Smooth muscle cell (in vitro differentiated cells): ENCODE measurements at regions not wholly inside any gene's neighbourhood (a gene's known extent, or its start where the extent isn't known, plus 50 kb on each side); places are given as distances from the start of the nearest gene placed in this dataset.

Source experiments
- DNase-seq: peaks from one replicate; lab custom pipeline; 2025; ENCODE audit not compliant: unreplicated experiment; lab: John Stamatoyannopoulos, UW
- H2AFZ ChIP-seq: fragments of 200-600 bp; sonication (generic); 2 replicates; pipeline ENCODE4 v1.6.0; 2016; ENCODE audit warnings: antibody characterized with exemption, low read depth, mild to moderate bottlenecking
- H3F3A ChIP-seq: fragments of 200-600 bp; sonication (generic); 2 replicates; pipeline ENCODE4 v1.6.0; 2017; ENCODE audit warnings: antibody characterized with exemption, low read depth
- H3K27ac ChIP-seq: fragments of 200-600 bp; sonication (generic); 2 replicates; pipeline ENCODE4 v1.5.1; 2016; ENCODE audit warnings: low read depth, mild to moderate bottlenecking
- H3K27me3 ChIP-seq: fragments of 200-600 bp; sonication (generic); 2 replicates; pipeline ENCODE4 v1.6.1; 2016; ENCODE audit warnings: low read depth, mild to moderate bottlenecking
- H3K36me3 ChIP-seq: fragments of 200-600 bp; sonication (generic); 2 replicates; pipeline ENCODE4 v1.5.1; 2016; ENCODE audit warnings: low read depth
- H3K4me1 ChIP-seq: fragments of 200-600 bp; sonication (generic); 2 replicates; pipeline ENCODE4 v1.5.1; 2016; ENCODE audit warnings: low read depth
- H3K4me2 ChIP-seq: fragments of 200-600 bp; sonication (generic); 2 replicates; pipeline ENCODE4 v1.6.0; 2016; ENCODE audit warnings: mild to moderate bottlenecking
- H3K4me3 ChIP-seq: fragments of 200-600 bp; sonication (generic); 2 replicates; pipeline ENCODE4 v1.5.1; 2016; ENCODE audit warnings: mild to moderate bottlenecking
- H3K79me2 ChIP-seq: fragments of 200-600 bp; sonication (generic); 2 replicates; pipeline ENCODE4 v1.6.0; 2016; ENCODE audit warnings: low read depth, mild to moderate bottlenecking
- H3K9ac ChIP-seq: fragments of 200-600 bp; sonication (generic); 2 replicates; pipeline ENCODE4 v1.6.0; 2016; ENCODE audit warnings: low read depth
- H3K9me3 ChIP-seq: fragments of 200-600 bp; sonication (generic); replicated peaks from 2 replicates; pipeline ENCODE4 v1.5.1; 2016; ENCODE audit warnings: low read depth
- H4K20me1 ChIP-seq: fragments of 200-600 bp; sonication (generic); 2 replicates; pipeline ENCODE4 v1.6.0; 2016; ENCODE audit warnings: low read depth
- WGBS: methylation state at CpG from one replicate; pipeline ENCODE4 v1.1.7; 2016; ENCODE audit warnings: low lambda C conversion rate; 5-methylcytosine and 5-hydroxymethylcytosine counted together
- TF ChIP-seq, protein P1 (sequence below): fragments of 200-600 bp; sonication (generic); IDR thresholded peaks from 2 replicates; pipeline ENCODE4 v1.5.1; 2017; ENCODE audit warnings: borderline replicate concordance, mild to moderate bottlenecking, antibody characterized with exemption; ENCODE audit not compliant: insufficient read depth, poor library complexity, severe bottlenecking

- H2AFZ ChIP-seq, result peak overlapping the region; percentile 57
- 42% methylated on average over 1 of the region's 1 CpG for WGBS
These were observed 163.2 kb upstream of the KLF7 start for GRCh38 chr2:207328944-207329386.

DNA sequence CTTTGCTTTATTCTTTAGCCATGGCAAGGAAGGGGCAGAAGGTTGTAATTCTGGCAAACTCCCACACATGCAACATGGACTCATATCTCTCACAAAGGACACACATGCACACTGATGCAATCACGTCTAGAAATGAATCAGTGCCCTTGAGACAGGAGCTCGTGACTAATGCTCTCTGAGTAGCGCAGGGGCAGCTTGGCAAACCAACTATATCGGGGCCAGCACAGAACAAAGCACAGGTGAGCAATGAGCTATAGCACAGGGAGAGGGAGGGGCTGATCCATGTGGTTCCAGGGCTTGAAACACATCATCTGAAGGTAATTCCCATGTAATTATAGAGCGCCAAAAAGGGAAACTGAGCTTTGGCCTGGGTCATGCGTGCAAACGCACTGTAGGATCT, 165.2 kb upstream of the KLF7 start:
- Histone ChIP-seq H3K4me2 (peak overlapping the region; percentile 69), H3F3A (peaks cover 32% of the 10 kb centered on the region), H2AFZ (no peak overlapping the region), H3K4me1 (peaks cover 17% of the 10 kb centered on the region), H3K27ac (peak overlapping the region; percentile 99), H3K9me3 (no peaks in the 10 kb centered on the region), H3K4me3 (no peak overlapping the region), H3K27me3 (no peaks in the 10 kb centered on the region), H3K9ac (peak overlapping the region; percentile 63), H3K79me2 (no peaks in the 10 kb centered on the region), H3K36me3 (no peaks in the 10 kb centered on the region), H4K20me1 (no peaks in the 10 kb centered on the region)
- TF ChIP-seq, protein P1, sequence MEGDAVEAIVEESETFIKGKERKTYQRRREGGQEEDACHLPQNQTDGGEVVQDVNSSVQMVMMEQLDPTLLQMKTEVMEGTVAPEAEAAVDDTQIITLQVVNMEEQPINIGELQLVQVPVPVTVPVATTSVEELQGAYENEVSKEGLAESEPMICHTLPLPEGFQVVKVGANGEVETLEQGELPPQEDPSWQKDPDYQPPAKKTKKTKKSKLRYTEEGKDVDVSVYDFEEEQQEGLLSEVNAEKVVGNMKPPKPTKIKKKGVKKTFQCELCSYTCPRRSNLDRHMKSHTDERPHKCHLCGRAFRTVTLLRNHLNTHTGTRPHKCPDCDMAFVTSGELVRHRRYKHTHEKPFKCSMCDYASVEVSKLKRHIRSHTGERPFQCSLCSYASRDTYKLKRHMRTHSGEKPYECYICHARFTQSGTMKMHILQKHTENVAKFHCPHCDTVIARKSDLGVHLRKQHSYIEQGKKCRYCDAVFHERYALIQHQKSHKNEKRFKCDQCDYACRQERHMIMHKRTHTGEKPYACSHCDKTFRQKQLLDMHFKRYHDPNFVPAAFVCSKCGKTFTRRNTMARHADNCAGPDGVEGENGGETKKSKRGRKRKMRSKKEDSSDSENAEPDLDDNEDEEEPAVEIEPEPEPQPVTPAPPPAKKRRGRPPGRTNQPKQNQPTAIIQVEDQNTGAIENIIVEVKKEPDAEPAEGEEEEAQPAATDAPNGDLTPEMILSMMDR, result no peak
- WGBS, result 42% methylated on average over 7 of the region's 7 CpGs
- no peak for DNase-seq

More at GRCh38 chr2:207328944-207329386, 163.2 kb upstream of the KLF7 start:
- no peaks in the 10 kb centered on the region for H3K36me3 ChIP-seq
- no peak overlapping the region for H3K9ac ChIP-seq
- no peaks in the 10 kb centered on the region for H3K79me2 ChIP-seq
- H3K4me2 ChIP-seq, result peak overlapping the region; percentile 22
- no peaks in the 10 kb centered on the region for H3K9me3 ChIP-seq
- peaks cover 1% of the 10 kb centered on the region for H3K4me1 ChIP-seq
- no peak overlapping the region for H3K4me3 ChIP-seq
- H4K20me1 ChIP-seq, result no peaks in the 10 kb centered on the region
- TF ChIP-seq, protein P1, result no peak
- H3K27ac ChIP-seq, result peak overlapping the region; percentile 99
- H3F3A ChIP-seq, result peaks cover 19% of the 10 kb centered on the region
- no peak for DNase-seq
- no peaks in the 10 kb centered on the region for H3K27me3 ChIP-seq

GRCh38 chr2:207331674-207332073, 165.9 kb upstream of the KLF7 start:
- TF ChIP-seq, protein P1, result no peak
- 84% methylated on average over 6 of the region's 6 CpGs for WGBS
- Histone ChIP-seq H3K4me2 (no peak overlapping the region), H3K9ac (peak overlapping the region; percentile 5), H3K4me3 (no peak overlapping the region), H3K27ac (peak overlapping the region; percentile 99), H4K20me1 (no peaks in the 10 kb centered on the region), H3K9me3 (no peaks in the 10 kb centered on the region), H2AFZ (no peak overlapping the region), H3K4me1 (peaks cover 25% of the 10 kb centered on the region), H3K27me3 (no peaks in the 10 kb centered on the region), H3K79me2 (no peaks in the 10 kb centered on the region), H3K36me3 (no peaks in the 10 kb centered on the region), H3F3A (peaks cover 32% of the 10 kb centered on the region)
- DNase-seq, result no peak

DNA sequence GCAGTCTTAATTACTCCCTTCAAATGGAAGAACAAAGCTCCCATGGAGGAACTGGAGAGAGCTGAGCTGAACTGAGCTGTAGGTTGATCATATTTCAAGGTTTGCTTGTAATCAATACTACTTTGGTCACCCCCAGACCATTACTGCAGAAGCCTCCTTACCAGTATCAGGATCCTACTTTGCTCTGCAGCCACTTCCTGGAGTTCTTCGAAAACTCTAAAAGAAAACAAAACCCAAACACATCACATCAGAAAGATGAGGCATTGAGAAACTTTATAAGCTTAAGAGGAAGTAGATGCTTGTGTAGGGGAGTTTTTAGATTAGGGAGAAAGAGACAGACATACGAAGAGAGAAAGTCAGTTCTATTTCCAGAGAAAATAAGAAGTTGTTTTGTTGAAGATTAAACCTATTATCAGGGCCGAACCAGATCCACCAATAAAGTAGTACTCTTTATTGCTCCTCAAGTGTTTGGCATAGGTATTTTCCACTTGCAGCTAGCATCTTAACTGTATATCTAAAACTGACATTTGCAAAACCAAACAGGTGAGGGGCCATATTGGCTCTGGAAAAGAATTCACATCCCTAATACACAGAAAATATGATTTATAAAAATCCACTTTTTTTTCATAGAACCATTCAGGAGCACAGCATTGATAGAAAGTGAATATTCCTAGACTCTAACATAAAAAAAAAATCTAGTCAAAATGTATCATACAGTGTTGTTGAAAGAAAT, 166.9 kb upstream of the KLF7 start:
- H3K4me1 ChIP-seq, result peaks cover 29% of the 10 kb centered on the region

More for the DNA sequence above, 166.9 kb upstream of the KLF7 start:
- DNase-seq, result no peak
- no peaks in the 10 kb centered on the region for H3K79me2 ChIP-seq
- H2AFZ ChIP-seq, result peak overlapping the region; percentile 36
- H3K27me3 ChIP-seq, result no peaks in the 10 kb centered on the region
- H3K9ac ChIP-seq, result peak overlapping the region; percentile 96
- H3K36me3 ChIP-seq, result no peaks in the 10 kb centered on the region
- H4K20me1 ChIP-seq, result no peaks in the 10 kb centered on the region
- no peak overlapping the region for H3K4me3 ChIP-seq
- H3K27ac ChIP-seq, result peak overlapping the region; percentile 99
- TF ChIP-seq, protein P1, result no peak
- H3K4me2 ChIP-seq, result peak overlapping the region; percentile 81
- peaks cover 33% of the 10 kb centered on the region for H3F3A ChIP-seq
- H3K9me3 ChIP-seq, result no peaks in the 10 kb centered on the region
- WGBS, result 38% methylated on average over 3 of the region's 3 CpGs
